H4 (cell line): ENCODE measurements at regions not wholly inside any gene's neighbourhood (a gene's known extent, or its start where the extent isn't known, plus 50 kb on each side); places are given as distances from the start of the nearest gene placed in this dataset.
"Not testable (repeated sequence)": the region's sequence is repeated elsewhere in the genome, so short reads cannot be mapped to it uniquely, and the experiment has no call there.

Experiments
- DNase-seq: peaks from one replicate; pipeline ENCODE4 v3.0.0-alpha.2; 2015; ENCODE audit warnings: low spot score

DNA sequence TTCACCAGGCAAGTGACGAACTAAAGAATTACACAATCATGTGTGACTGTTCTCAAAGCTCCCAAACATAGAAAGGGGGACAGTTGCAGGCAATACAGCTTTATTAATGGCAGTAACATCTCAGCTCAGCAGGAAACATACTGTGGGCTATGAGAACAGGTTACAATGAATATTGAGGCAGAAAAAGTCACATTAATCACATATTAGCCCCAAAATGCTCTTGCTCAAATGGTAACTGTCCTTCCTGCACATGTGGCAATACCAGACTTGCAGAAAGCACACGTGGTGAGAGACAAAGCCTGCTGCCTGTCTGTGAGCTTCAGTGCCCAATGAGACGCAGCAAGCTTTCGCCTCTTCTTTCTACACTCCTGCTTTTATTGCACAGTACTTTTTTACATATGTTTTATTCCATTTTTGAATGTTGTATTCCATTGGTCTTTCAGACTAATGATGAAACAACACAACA lies 104.9 kb upstream of the ACBD5 start:
- no peak for DNase-seq

DNA sequence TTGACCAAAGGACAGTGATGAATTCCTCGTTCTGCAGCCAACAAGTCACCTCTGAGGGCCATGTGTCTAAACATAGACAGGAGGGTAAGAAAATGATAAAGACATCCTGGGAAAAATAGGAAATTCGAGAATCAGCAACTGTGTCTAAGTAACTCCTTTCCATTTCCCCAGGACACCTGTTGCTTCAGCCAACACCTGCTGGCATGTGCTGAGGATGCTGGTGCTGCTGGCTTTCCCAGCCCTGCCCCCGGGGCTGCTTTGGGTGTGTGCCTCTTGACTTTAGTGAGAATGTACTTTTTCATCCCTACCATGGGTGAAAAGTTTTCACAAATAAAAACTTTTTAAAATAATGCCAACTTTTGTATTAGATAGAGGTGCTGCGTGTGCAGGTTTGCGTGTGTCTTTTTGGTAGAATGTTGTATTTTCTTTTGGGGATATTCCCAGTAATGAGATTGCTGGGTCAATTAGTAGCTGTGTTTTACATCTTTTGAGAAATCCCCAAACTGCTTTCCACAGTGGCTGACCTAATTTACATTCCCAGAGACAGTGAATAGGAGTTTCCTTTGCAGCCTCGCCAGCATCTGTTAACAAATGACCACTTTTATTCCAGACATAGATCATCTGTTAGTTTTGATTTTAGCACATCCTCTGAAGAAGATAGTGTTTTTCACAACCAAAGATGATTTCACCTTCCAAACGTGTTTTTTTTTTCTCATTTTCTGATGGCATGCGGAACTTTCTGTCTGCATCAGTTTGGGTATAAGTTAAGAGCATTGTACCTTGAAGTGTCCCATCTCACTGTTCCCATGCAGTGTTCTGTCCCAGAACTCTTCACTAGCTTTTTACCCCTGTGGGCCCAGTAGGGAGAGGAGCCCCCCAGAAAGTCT lies 104.2 kb upstream of the ACBD5 start:
- no peak for DNase-seq

DNA sequence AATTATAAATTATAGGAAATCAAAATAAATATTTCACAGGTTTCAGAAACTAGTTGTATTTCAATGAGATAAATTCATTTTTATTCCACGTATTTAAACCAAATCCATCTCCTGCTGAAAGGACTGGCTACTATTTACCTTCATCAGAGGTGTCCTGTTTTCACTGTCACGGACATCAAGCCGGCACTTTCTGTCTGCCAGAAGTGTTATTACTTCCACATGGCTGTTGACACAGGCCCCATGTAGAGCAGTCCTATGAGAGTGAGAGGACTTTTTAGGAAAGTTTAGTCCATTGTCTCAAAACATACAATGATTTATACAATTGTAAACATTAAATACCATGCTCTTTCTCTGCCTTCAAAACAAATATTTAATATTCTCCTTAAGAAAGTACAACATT lies 100.4 kb upstream of the ACBD5 start:
- DNase-seq: no peak

DNA sequence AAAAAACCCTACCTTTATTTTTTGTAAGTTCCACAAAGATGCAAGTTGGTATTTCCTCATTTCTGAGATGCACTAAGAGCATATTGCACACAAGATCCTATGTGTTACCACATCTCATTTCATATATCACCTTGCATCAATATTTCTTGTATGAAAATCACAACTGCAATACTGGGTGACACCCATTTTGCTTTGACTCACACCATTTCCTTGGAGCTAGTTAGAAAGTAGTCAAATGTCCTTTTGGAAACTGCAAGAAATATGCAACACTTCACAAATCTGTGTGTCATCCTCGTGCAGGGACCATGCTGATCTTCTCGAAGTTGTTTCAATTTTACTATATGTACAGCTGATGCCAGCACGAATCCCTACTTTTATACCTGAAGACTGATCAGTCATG lies 94.6 kb upstream of the ACBD5 start:
- DNase-seq: not testable (repeated sequence)

DNA sequence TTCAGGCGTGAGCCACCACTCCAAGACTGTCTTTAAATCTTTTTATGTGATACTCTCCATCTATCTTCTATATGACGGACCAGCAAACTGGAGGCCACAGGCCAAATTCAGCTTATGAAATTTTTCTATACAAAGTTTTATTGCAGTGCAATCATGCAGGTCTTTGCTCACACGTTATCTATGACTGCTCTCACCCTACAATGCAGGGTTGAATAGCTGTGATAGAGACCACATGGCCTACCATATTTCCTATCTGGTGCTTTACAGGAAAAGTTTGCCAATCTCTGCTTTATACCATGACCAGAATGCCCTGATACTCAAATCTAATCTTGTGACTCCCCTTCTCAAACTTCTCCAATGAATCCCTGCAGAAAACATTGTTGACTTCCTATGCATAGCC lies 89.5 kb upstream of the ACBD5 start:
- DNase-seq: no peak

DNA sequence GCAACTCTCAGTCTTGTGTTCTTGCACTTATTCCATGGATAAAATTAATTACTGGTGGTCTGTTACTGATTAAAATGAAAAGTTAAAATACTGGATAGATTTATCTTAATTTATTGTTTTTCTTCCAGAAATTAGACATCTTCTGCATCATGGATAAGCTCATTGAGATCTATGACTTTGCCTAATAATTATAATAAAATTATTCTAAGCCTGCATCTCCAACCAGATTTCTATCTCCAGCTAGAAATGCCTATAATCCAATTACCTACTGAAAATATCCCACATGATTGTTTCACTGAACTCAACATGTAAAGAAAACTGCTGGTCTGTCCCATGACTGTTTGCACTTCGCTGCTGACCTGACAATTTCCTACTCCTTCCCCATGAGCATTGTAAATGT lies 88.3 kb upstream of the ACBD5 start:
- DNase-seq: no peak

DNA sequence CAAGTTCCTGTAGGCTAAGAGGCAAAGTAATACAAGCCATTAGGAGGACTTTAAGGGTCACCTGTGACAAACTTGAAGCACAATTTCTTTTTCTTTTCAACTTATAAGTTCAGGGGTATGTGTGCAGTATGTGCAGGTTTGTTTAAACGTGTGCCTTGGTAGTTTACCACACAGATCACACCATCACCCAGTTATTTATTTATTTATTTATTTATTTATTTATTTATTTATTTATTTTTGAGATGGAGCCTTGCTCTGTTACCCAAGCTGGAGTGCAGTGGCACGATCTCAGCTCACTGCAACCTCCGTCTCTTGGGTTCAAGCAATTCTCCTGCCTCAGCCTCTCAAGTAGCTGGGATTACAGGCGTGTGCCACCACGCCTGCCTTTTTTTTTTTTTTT lies 86.2 kb upstream of the ACBD5 start:
- DNase-seq: not testable (repeated sequence)

DNA sequence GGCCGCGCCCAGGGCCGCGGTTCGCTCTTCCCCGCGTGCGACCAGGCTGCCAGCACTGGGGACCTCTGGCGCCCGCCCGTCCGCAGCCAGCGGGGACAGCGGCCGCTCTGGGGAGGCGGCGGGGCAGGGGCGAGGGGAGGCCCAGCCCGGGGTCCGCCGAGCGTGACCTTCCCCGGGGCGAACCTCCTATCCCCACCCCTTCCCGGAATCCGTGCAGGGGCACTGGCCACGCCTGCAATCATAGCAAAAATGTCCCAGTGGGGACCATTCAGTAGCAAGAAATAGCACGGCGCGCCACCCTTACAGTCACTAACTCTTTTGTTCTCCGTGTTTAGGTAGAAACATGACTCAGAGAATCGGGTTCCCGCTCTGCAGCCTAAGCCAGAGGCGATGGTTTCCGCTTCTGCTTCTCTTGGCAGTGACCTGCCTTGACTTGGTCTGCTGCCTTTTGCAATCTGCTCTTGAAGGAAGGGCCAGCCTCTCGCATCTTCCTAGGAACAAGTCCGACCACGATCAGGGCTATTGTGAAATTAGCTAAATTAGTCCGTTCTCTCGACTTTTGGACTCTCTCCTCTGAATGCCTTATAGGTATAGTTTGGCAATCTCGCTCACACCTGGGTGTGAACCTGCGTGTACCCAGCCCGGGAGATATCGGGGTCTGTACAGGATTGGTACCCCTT lies 79.3 kb upstream of the ACBD5 start:
- DNase-seq: peak; percentile 62

DNA sequence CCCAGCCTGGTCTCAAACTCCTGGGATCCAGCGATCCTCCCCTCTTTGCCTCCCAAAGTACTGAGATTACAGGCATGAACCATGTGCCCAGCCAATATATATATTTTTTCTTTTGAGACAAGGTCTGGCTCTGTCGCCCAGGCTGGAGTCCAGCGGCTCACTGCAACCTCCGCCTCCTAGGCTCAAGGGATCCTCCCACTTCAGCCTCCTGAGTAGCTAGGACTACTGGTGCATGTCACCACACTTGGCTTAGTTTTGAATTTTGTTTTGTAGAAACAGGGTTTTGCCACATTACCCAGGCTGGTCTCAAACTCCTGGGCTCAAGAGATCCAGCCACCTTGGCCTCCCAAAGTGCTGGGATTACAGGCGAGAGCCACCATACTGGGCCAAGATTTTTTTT lies 78.5 kb upstream of the ACBD5 start:
- DNase-seq: not testable (repeated sequence)

DNA sequence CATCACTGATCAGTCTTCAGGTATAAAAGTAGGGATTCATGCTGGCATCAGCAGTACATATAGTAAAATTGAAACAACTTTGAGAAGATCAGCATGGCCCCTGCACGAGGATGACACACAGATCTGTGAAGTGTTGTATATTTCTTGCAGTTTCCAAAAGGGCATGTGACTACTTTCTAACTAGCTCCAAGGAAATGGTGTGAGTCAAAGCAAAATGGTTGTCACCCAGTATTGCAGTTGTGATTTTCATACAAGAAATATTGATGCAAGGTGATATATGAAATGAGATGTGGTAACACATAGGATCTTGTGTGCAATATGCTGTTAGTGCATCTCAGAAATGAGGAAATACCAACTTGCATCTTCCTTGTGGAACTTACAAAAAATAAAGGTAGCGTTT lies 74.5 kb upstream of the ACBD5 start:
- DNase-seq: not testable (repeated sequence)

DNA sequence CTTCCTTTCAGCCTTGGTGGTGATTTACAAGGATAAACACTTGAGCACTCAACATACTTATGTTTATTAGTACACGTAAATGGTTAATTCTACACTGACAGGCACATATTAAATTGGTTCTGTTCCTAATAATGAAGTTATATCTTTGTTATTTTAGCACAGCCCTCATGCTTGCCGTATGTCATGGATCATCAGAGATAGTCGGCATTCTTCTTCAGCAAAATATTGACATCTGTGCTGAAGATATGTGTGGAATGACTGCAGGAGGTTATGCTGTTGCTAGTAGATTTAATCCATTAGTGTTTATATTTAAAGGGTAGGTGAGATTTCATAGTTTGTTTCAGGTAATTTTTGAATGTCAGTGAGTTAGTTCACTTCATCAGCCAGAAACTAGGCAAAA lies 73.0 kb upstream of the ACBD5 start:
- not testable (repeated sequence) for DNase-seq

DNA sequence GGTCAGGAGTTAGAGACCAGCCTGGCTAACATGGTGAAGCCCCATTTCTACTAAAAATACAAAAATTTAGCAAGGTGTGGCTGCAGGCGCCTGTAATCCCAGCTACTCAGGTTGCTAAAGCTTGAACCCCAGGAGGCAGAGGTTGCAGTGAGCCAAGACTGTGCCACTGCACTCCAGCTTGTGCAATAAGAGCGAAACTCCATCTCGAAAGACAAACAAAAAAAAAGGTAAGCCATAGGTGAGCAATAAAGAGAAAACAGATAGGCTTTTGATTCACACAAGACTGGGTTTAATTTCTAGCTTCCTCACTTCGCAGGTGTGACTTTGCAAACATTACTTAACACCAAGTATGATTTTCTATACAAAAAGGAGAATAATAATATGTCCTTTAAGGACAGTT lies 72.3 kb upstream of the ACBD5 start:
- DNase-seq: no peak

DNA sequence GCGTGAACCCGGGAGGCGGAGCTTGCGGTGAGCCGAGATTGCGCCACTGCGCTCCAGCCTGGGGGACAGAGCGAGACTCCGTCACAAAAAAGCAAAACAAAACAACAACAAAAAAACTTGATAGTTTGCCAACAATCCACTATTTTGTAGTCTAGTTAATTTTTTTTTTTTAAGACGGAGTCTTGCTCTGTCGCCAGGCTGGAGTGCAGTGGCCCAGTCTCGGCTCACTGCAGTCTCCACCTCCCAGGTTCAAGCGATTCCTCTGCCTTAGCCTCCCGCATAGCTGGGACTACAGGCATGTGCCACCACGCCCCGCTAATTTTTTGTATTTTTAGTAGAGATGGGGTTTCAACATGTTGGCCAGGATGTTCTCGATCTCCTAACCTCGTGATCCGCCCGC lies 71.2 kb upstream of the ACBD5 start:
- not testable (repeated sequence) for DNase-seq

DNA sequence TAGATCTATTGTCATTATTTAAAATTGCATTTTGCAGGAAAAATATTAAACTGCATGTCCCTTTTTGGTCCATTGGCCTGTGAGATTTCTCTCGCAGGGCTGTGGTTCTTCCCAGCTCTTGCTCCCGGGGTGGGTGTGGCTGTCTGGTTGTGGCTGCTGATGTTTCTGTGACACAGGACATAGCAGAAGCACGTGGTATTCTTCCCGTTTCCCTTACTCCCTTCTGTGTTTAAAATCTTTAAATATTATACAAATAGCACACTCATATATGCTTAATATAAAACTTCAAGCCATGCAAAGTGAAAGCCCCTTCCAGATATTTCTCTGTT lies 57.9 kb upstream of the ACBD5 start:
- DNase-seq: not testable (repeated sequence)

DNA sequence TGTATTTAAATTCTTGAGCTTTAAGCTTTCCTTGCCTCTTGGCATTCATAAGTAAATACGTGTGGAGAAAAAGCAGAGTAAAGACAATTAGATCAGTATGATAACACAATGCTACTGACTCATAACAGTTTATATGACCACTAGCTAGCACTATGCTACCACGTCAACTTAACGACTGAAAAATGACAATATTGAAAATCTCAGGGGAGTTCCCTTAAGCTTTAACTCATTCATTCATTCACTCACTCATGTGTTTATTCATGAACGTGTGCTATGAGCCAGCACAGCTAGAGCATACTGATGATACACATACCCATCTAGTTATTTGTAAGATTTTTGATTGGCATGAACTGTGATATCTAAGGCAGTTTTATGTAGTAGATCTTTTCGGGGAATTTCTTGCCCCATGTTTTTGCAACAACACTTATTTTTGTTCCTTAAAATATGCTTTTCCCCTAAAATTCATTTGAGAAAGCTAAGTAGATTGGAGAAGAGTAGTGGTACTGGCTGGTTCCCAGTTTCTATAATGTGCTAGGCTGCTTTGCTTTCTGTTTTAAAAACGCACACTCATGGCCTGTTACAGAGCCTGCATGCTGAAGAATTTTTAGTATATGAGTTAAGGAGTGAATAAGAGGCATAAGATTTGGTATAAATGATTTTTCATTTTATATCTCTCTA lies 57.4 kb upstream of the ACBD5 start:
- DNase-seq: peak; percentile 10

DNA sequence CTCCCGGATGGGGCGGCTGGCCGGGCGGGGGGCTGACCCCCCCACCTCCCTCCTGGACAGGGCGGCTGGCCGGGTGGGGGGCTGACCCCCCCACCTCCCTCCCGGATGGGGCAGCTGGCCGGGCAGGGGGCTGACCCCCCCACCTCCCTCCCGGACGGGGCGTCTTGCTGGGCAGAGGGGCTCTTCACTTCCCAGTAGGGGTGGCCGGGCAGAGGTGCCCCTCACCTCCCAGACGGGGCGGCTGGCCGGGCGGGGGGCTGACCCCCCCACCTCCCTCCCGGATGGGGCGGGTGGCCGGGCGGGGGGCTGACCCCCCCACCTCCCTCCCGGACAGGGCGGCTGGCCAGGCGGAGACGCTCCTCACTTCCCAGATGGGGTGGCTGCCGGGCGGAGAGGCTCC lies 55.7 kb upstream of the ACBD5 start:
- not testable (repeated sequence) for DNase-seq

DNA sequence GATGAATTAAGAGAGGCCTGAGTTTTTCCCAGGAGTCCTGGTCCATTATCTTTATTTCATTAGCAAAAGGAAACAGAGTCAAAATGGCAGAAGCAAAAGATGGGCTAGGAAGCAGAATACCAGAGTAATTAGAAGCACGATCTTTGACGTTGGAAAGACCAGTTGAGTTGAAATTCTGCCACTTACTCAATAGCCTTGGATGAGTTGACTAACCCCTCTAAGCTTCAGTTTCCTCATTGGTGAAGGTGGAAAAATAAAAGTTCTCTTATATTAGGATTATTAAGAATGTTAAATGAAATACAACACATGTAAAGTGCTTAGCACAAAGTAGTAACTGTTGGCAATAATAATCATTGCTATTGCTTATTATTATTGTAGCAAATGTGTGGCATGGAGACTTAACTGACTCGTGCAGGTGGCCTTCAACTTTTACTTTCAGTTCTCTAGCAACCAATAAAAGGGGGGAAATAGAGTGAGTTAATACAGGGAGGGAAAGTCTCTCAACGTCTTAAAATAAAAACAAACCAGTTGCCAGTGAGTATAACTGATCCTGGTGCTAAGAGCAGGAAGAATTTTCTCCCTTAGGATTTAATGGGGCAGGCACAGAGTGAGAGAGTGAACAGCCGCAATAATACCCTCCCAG lies 50.8 kb upstream of the ACBD5 start:
- DNase-seq: not testable (repeated sequence)
